HCT116 (cell line): ENCODE measurements at regions not wholly inside any gene's neighbourhood (a gene's known extent, or its start where the extent isn't known, plus 50 kb on each side); places are given as distances from the start of the nearest gene placed in this dataset.

Experiments used
- ATAC-seq: fragments of 200-7000 bp; cut with Tn5 transposase; 2 replicates; pipeline ENCODE4 v1.9.1; 2020; ENCODE audit warnings: mild to moderate bottlenecking, moderate library complexity
- BruUV-seq: library from RNA; stranded (reverse); fragments of 400-500 nt; replicated peaks from 2 replicates; lab custom pipeline; 2021; lab: Mats Ljungman, UMichigan
- CTCF ChIA-PET: fragments of 300-600 bp; sonication (Branson Sonifier 250); formaldehyde crosslinking; loops from one replicate; lab custom pipeline; 2021; ENCODE audit warnings: antibody characterized with exemption; lab: Charles Lee
- POLR2A ChIA-PET: fragments of 300-600, 350-600 bp; sonication (Branson Sonifier 250); formaldehyde crosslinking; loops from one replicate; lab custom pipeline; 2021; ENCODE audit warnings: antibody characterized with exemption; lab: Charles Lee
- RAD21 ChIA-PET, 2 experiments: fragments of 300-600 bp; sonication (Branson Sonifier 250); formaldehyde crosslinking; loops; one replicate each; lab custom pipeline; 2023; ENCODE audit warnings: low total read pairs in 2 of 2; ENCODE audit not compliant: uncharacterized antibody in 2 of 2, unreplicated experiment in 2 of 2, low non-redundant PET in 1 of 2; lab: Charles Lee
- DNase-seq: peaks from one replicate; pipeline ENCODE4 v3.0.0-alpha.2; 2010; ENCODE audit warnings: low read depth, low spot score
- H2AFZ ChIP-seq: fragments of 200-600 bp; shearing (Covaris generic), sonication (generic); 2 replicates; pipeline ENCODE4 v1.6.1; 2017; ENCODE audit warnings: low read depth, mixed run types, mixed read lengths, antibody characterized with exemption, low read length; ENCODE audit not compliant: poor library complexity, severe bottlenecking
- H3K27ac ChIP-seq: 2 replicates; pipeline ENCODE4 v1.5.1; 2012; ENCODE audit warnings: low read depth, low read length
- H3K27me3 ChIP-seq: fragments of 200-600 bp; sonication (generic); 2 replicates; pipeline ENCODE4 v1.6.1; 2016; ENCODE audit warnings: mixed run types, low read length, mixed read lengths; ENCODE audit not compliant: insufficient read depth
- H3K36me3 ChIP-seq, 2 experiments: fragments of 200-500 bp in 1 of 2; fragments of 200-600 bp in 1 of 2; sonication (Bioruptor generic) in 1 of 2; sonication (generic) in 1 of 2; 2 replicates each; pipeline versions ENCODE4 v1.5.1 to v1.6.1; 2014 to 2016; ENCODE audit warnings: low read length in 2 of 2, inconsistent platforms in 1 of 2, mixed read lengths in 1 of 2, mixed run types in 1 of 2; ENCODE audit not compliant: insufficient read depth in 2 of 2, control insufficient read depth in 1 of 2
- H3K4me1 ChIP-seq, 2 experiments: fragments of 200-600 bp in 1 of 2; sonication (generic) in 1 of 2; 2 replicates each; pipeline versions ENCODE4 v1.5.1 to v1.6.1; 2012 to 2017; ENCODE audit warnings: low read length in 2 of 2, inconsistent platforms in 1 of 2, mild to moderate bottlenecking in 1 of 2, mixed read lengths in 1 of 2, mixed run types in 1 of 2, moderate library complexity in 1 of 2; ENCODE audit not compliant: insufficient read depth in 2 of 2, control insufficient read depth in 1 of 2
- H3K4me2 ChIP-seq: fragments of 200-600 bp; sonication (generic); 2 replicates; pipeline ENCODE4 v1.6.1; 2017; ENCODE audit warnings: mixed run types, low read length, mixed read lengths
- H3K4me3 ChIP-seq, 2 experiments: fragments of 200-600 bp in 1 of 2; sonication (generic) in 1 of 2; replicated peaks in 1 of 2; 2 replicates each; pipeline ENCODE4 v1.5.1; 2011 to 2016; ENCODE audit warnings: low read length in 2 of 2, control low read depth in 1 of 2, low read depth in 1 of 2, mild to moderate bottlenecking in 1 of 2, mixed read lengths in 1 of 2, mixed run types in 1 of 2
- H3K79me2 ChIP-seq: fragments of 200-600 bp; sonication (generic); 2 replicates; pipeline ENCODE4 v1.6.1; 2017; ENCODE audit warnings: mild to moderate bottlenecking, mixed run types, low read length, moderate library complexity, mixed read lengths; ENCODE audit not compliant: insufficient read depth
- H3K9ac ChIP-seq: fragments of 200-600 bp; sonication (generic); 2 replicates; pipeline ENCODE4 v1.6.1; 2016; ENCODE audit warnings: low read length, mixed read lengths
- H3K9me2 ChIP-seq: fragments of 200-600 bp; sonication (generic), shearing (Covaris generic); 2 replicates; pipeline ENCODE4 v1.6.1; 2017; ENCODE audit warnings: mixed run types, mild to moderate bottlenecking, moderate library complexity; ENCODE audit not compliant: insufficient read depth
- H3K9me3 ChIP-seq, 2 experiments: fragments of 200-500 bp in 1 of 2; fragments of 200-600 bp in 1 of 2; sonication (Bioruptor generic) in 1 of 2; sonication (generic) in 1 of 2; 2 replicates each; pipeline ENCODE4 v1.6.1; 2014 to 2017; ENCODE audit warnings: low read length in 2 of 2, mixed read lengths in 2 of 2, inconsistent platforms in 1 of 2, low read depth in 1 of 2, mild to moderate bottlenecking in 1 of 2, mixed run types in 1 of 2, moderate library complexity in 1 of 2; ENCODE audit not compliant: control insufficient read depth in 1 of 2, insufficient read depth in 1 of 2
- H4K20me1 ChIP-seq: fragments of 200-600 bp; sonication (generic), shearing (Covaris generic); 2 replicates; pipeline ENCODE4 v1.6.1; 2017; ENCODE audit warnings: mixed run types, mild to moderate bottlenecking, moderate library complexity; ENCODE audit not compliant: insufficient read depth
- CBX3 ChIP-seq: IDR thresholded peaks from 2 replicates; pipeline ENCODE4 v1.6.1; 2012; ENCODE audit warnings: low read depth
- CEBPB ChIP-seq: IDR thresholded peaks from 2 replicates; pipeline ENCODE4 v1.6.1; 2012; ENCODE audit warnings: low read depth
- EGR1 ChIP-seq: IDR thresholded peaks from 2 replicates; pipeline ENCODE4 v1.6.1; 2012; ENCODE audit warnings: low read depth
- ELF1 ChIP-seq: IDR thresholded peaks from 2 replicates; pipeline ENCODE4 v1.6.1; 2012; ENCODE audit warnings: low read depth, borderline replicate concordance
- EZH2phosphoT487 ChIP-seq: fragments of 200-600 bp; IDR thresholded peaks from 2 replicates; pipeline ENCODE4 v1.6.1; 2018; ENCODE audit warnings: antibody characterized with exemption, borderline replicate concordance
- FOSL1 ChIP-seq: IDR thresholded peaks from 2 replicates; pipeline ENCODE4 v1.6.1; 2012; ENCODE audit warnings: low read depth
- JUND ChIP-seq: IDR thresholded peaks from 2 replicates; pipeline ENCODE4 v1.6.1; 2012
- POLR2A ChIP-seq: IDR thresholded peaks from 2 replicates; pipeline ENCODE4 v1.7.0; 2011; ENCODE audit warnings: borderline replicate concordance; ENCODE audit not compliant: insufficient read depth, insufficient read length; ENCODE audit errors: extremely low read depth
- POLR2AphosphoS5 ChIP-seq: IDR thresholded peaks from 2 replicates; pipeline ENCODE4 v1.6.1; 2011; ENCODE audit warnings: mild to moderate bottlenecking, low read depth, low read length, moderate library complexity
- RAD21 ChIP-seq: IDR thresholded peaks from 2 replicates; pipeline ENCODE4 v1.6.1; 2012; ENCODE audit warnings: low read depth, mild to moderate bottlenecking
- SIN3A ChIP-seq: IDR thresholded peaks from 2 replicates; pipeline ENCODE4 v1.6.1; 2012; ENCODE audit warnings: low read depth
- SRF ChIP-seq: IDR thresholded peaks from 2 replicates; pipeline ENCODE4 v1.6.1; 2012; ENCODE audit warnings: low read depth
- TCF7L2 ChIP-seq: IDR thresholded peaks from 2 replicates; pipeline ENCODE4 v1.7.0; 2011; ENCODE audit warnings: borderline replicate concordance, inconsistent platforms; ENCODE audit not compliant: insufficient read depth, insufficient read length; ENCODE audit errors: extremely low read depth
- YY1 ChIP-seq: IDR thresholded peaks from 2 replicates; pipeline ENCODE4 v1.6.1; 2011; ENCODE audit warnings: low read length, low read depth, moderate library complexity, mild to moderate bottlenecking; ENCODE audit not compliant: insufficient replicate concordance; ENCODE audit errors: extremely low read depth
- ZFX ChIP-seq: fragments of 450-650 bp; IDR thresholded peaks from 2 replicates; pipeline ENCODE4 v1.6.1; 2017
- ZNF274 ChIP-seq: fragments of 200-500 bp; sonication (Bioruptor generic); IDR thresholded peaks from 2 replicates; pipeline ENCODE4 v1.6.1; 2014; ENCODE audit warnings: mild to moderate bottlenecking, low read depth, low read length, inconsistent platforms
- intact Hi-C: fragments of 100-400 bp; cut with micrococcal nuclease; formaldehyde crosslinking; loops from 2 replicates; pipeline ENCODE4 v1.10.0; 2022
- TF ChIP-seq, protein P1 (sequence below): IDR thresholded peaks from 2 replicates; pipeline ENCODE4 v1.6.1; 2012
- TF ChIP-seq, protein P2 (sequence below): IDR thresholded peaks from 2 replicates; pipeline ENCODE4 v1.6.1; 2011; ENCODE audit warnings: mild to moderate bottlenecking, low read length, moderate library complexity; ENCODE audit not compliant: insufficient replicate concordance; ENCODE audit errors: extremely low read depth
- TF ChIP-seq, protein P3 (sequence below), 3 experiments: fragments of 200-600 bp in 1 of 3; sonication (generic) in 1 of 3; IDR thresholded peaks in 2 of 3; conservative IDR thresholded peaks in 1 of 3; 2 replicates each; pipeline ENCODE4 v1.5.1; 2012 to 2017; ENCODE audit warnings: low read depth in 2 of 3, low read length in 2 of 3, antibody characterized with exemption in 1 of 3, borderline replicate concordance in 1 of 3, control low read depth in 1 of 3, mild to moderate bottlenecking in 1 of 3, mixed read lengths in 1 of 3, mixed run types in 1 of 3, moderate library complexity in 1 of 3; ENCODE audit not compliant: insufficient read depth in 1 of 3

DNA sequence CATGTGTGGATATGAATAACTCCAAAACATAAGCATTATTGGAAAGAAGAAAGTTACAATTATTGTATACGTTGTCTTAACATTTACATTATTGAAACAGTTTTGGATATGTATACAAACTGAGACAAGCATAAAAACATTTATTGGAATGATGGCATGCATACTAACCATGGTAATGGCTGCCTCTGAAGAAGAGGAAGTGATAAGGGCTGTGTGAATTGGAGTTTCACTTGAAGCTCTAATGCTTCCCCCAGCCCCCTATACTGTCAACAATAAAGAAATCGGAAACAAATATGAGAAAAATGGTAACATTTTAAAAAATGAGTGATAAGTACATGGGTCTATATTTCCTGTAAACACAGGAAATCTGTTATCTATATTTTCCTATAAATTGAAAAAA lies 367.7 kb upstream of the DPYD start:
- H3K27ac ChIP-seq, result no peak overlapping the region
- no peaks in the 10 kb centered on the region for H4K20me1 ChIP-seq
- TF ChIP-seq TCF7L2 (no peak), EGR1 (no peak), POLR2AphosphoS5 (no peak), RAD21 (no peak), SRF (no peak), JUND (no peak), YY1 (no peak), POLR2A (no peak), ZNF274 (no peak), FOSL1 (no peak), ELF1 (no peak), CEBPB (no peak), ZFX (no peak), SIN3A (no peak), CBX3 (no peak), EZH2phosphoT487 (no peak)
- TF ChIP-seq, protein P1, sequence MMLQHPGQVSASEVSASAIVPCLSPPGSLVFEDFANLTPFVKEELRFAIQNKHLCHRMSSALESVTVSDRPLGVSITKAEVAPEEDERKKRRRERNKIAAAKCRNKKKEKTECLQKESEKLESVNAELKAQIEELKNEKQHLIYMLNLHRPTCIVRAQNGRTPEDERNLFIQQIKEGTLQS, result no peak
- TF ChIP-seq, protein P2, sequence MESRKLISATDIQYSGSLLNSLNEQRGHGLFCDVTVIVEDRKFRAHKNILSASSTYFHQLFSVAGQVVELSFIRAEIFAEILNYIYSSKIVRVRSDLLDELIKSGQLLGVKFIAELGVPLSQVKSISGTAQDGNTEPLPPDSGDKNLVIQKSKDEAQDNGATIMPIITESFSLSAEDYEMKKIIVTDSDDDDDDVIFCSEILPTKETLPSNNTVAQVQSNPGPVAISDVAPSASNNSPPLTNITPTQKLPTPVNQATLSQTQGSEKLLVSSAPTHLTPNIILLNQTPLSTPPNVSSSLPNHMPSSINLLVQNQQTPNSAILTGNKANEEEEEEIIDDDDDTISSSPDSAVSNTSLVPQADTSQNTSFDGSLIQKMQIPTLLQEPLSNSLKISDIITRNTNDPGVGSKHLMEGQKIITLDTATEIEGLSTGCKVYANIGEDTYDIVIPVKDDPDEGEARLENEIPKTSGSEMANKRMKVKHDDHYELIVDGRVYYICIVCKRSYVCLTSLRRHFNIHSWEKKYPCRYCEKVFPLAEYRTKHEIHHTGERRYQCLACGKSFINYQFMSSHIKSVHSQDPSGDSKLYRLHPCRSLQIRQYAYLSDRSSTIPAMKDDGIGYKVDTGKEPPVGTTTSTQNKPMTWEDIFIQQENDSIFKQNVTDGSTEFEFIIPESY, result no peak
- TF ChIP-seq, protein P3, sequence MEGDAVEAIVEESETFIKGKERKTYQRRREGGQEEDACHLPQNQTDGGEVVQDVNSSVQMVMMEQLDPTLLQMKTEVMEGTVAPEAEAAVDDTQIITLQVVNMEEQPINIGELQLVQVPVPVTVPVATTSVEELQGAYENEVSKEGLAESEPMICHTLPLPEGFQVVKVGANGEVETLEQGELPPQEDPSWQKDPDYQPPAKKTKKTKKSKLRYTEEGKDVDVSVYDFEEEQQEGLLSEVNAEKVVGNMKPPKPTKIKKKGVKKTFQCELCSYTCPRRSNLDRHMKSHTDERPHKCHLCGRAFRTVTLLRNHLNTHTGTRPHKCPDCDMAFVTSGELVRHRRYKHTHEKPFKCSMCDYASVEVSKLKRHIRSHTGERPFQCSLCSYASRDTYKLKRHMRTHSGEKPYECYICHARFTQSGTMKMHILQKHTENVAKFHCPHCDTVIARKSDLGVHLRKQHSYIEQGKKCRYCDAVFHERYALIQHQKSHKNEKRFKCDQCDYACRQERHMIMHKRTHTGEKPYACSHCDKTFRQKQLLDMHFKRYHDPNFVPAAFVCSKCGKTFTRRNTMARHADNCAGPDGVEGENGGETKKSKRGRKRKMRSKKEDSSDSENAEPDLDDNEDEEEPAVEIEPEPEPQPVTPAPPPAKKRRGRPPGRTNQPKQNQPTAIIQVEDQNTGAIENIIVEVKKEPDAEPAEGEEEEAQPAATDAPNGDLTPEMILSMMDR (IDR thresholded peaks at IDR 0.05 in 2 of 3, conservative IDR thresholded peaks at IDR 0.05 in 1 of 3; ENCODE audit: borderline replicate concordance in 1 of 3, insufficient read depth in 1 of 3, low read depth in 2 of 3, low read length in 2 of 3), result no peak
- intact Hi-C loops, result no loop called here
- no peaks in the 10 kb centered on the region for H3K36me3 ChIP-seq
- no peak for ATAC-seq
- no peaks in the 10 kb centered on the region for H3K4me1 ChIP-seq
- no peak overlapping the region for H3K4me2 ChIP-seq
- H3K9ac ChIP-seq, result no peak overlapping the region
- BruUV-seq, result no TSS peak
- no peak overlapping the region for H3K4me3 ChIP-seq
- no peaks in the 10 kb centered on the region for H3K9me3 ChIP-seq
- no peaks in the 10 kb centered on the region for H3K9me2 ChIP-seq
- ChIA-PET RAD21 (no interaction called here), POLR2A (no interaction called here), CTCF (no interaction called here)
- H2AFZ ChIP-seq, result no peak overlapping the region
- H3K79me2 ChIP-seq, result no peaks in the 10 kb centered on the region
- no peak for DNase-seq
- H3K27me3 ChIP-seq, result no peaks in the 10 kb centered on the region
